IPS-18a (cell line): ENCODE measurements at regions not wholly inside any gene's neighbourhood (a gene's known extent, or its start where the extent isn't known, plus 50 kb on each side); places are given as distances from the start of the nearest gene placed in this dataset.

Experiments
- H3K27ac ChIP-seq: one replicate; pipeline ENCODE4 v1.5.1; 2013; ENCODE audit warnings: low read length
- H3K27me3 ChIP-seq: one replicate; pipeline ENCODE4 v1.6.1; 2013; ENCODE audit warnings: mild to moderate bottlenecking, low read length; ENCODE audit not compliant: control insufficient read depth, insufficient read depth
- H3K36me3 ChIP-seq: one replicate; pipeline ENCODE4 v1.6.1; 2013; ENCODE audit warnings: low read depth, low read length; ENCODE audit not compliant: control insufficient read depth
- H3K4me1 ChIP-seq: one replicate; pipeline ENCODE4 v1.6.1; 2013; ENCODE audit warnings: low read depth, low read length; ENCODE audit not compliant: control insufficient read depth
- H3K4me3 ChIP-seq: one replicate; pipeline ENCODE4 v1.5.1; 2013; ENCODE audit warnings: low read length
- H3K9ac ChIP-seq: one replicate; pipeline ENCODE4 v1.6.1; 2013; ENCODE audit warnings: mild to moderate bottlenecking, low read length, moderate library complexity
- H3K9me3 ChIP-seq: one replicate; pipeline ENCODE4 v1.6.1; 2013; ENCODE audit warnings: low read depth, low read length; ENCODE audit not compliant: control insufficient read depth

DNA sequence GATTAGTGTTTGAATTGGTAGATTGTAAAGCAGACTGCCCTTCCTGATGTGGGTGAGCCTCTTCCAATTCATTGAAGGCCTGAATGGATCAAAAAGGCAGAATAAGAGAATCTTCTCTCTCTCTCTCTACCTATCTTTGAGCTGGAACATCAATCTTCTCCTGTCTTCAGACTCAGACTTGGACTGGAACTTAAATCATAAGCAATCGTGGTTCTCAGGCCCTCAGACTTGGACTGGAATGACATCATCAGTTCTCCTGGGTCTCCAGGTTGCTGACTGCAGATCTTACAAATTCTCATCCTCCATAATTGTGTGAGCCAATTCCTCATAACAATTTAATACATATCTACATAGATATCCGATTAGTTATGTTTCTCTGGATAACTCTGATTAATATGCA lies 66.8 kb downstream of the IER5 start:
- no peak overlapping the region for H3K4me3 ChIP-seq
- H3K27me3 ChIP-seq = no peaks in the 10 kb centered on the region
- H3K9ac ChIP-seq = no peak overlapping the region
- H3K4me1 ChIP-seq = peaks cover 6% of the 10 kb centered on the region
- no peaks in the 10 kb centered on the region for H3K36me3 ChIP-seq
- H3K27ac ChIP-seq = no peak overlapping the region
- H3K9me3 ChIP-seq = no peaks in the 10 kb centered on the region

DNA sequence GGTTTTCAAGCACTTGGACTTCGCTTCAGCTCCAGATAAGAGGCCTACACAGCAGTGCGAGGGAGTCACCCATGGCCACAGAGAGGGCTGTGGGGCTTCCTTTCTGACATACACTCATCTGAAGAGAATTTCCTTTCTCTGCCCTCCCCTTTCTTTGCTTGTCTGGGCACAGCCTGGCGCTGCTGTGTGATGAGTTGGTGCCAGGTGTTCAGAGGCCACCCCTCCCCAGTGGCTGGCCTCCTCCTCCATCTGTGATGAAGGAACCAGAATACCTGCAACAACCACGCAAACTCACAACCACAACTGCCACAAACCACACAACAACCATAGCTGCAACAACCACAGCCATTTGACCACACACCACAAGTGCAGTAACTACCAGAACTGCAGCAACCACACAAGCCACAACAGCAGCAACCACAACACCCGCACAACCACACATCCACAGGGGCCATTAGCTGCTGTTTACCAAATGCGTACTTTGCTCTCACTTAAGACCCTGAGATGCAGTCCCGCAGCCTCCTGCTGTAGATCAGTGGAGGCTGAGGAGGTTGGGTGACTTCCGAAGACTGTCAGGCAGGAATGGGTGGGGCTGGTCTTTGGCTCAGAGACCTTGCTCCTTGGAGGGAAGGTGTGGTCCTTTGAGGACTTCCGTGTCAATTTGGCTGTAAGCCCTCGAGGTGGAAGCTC lies 71.1 kb downstream of the IER5 start:
- Histone ChIP-seq H3K4me1 (no peaks in the 10 kb centered on the region), H3K27me3 (no peaks in the 10 kb centered on the region), H3K4me3 (no peak overlapping the region), H3K9ac (no peak overlapping the region), H3K9me3 (peaks cover 3% of the 10 kb centered on the region), H3K27ac (no peak overlapping the region), H3K36me3 (no peaks in the 10 kb centered on the region)

DNA sequence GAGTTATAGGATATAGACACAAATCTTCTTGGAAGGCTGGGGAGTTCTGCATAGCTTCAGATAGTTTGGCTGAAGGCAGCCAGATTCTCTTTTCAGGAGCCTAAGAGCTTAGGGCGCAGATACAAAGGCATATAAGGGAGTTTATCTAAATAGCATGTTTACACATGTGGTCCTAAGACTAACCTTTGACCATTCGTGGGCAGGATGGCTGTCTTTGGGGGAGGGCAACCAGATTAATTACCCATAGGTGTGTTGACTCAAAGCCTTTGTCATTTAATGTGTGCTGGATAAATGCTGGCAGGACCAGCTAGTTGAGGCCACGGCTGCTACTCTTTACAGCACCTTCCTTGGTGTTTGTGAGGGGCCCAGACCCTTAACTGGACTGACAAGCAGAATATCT lies 71.8 kb downstream of the IER5 start:
- Histone ChIP-seq H3K9me3 (peaks cover 3% of the 10 kb centered on the region), H3K9ac (no peak overlapping the region), H3K4me3 (no peak overlapping the region), H3K27me3 (no peaks in the 10 kb centered on the region), H3K36me3 (no peaks in the 10 kb centered on the region), H3K4me1 (no peaks in the 10 kb centered on the region), H3K27ac (no peak overlapping the region)

DNA sequence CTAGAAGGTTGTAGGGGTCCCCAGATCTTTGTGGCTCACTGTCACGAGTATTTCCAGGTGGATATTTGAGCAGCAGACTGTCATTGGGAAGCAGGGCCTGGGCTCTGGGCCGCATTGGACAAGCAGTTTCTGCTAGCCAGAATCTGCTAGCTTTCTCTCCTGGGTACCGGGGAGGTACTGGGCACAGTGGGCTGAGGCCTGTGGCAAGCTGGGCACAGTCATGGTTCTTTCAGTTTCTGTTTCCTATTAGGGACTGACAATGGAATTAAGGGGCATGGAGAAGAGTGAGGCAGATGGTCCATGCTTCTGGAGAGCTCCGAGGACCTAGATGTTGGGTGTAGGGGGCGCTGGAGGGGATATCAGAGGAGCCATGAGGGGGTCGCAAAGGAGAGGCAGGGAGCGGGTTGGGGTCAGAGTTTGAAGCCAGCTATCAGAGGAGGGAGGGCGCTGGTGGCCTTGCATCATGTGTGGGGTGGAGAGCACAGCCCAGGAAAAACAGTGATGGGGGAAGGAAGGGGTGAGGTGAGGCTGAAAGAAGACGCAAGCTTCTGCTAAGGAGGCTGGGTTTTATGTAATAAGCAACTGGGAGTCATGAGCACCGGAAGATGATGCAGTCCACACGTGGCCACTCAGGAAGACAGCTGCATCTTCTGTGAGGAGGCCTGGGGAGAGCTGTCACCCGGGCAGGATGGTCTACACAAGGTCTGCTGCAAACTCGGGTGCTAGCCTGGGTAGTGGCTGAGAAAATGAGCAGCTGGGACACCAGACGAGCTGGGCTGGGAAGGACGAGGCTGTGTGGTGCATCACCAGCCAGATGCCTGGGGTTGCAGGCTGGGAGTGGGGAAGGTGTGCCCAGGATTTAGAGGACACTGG lies 72.7 kb downstream of the IER5 start:
- Histone ChIP-seq H3K36me3 (no peaks in the 10 kb centered on the region), H3K27me3 (no peaks in the 10 kb centered on the region), H3K9ac (no peak overlapping the region), H3K9me3 (peaks cover 3% of the 10 kb centered on the region), H3K4me1 (peaks cover under 1% of the 10 kb centered on the region), H3K27ac (no peak overlapping the region), H3K4me3 (no peak overlapping the region)

DNA sequence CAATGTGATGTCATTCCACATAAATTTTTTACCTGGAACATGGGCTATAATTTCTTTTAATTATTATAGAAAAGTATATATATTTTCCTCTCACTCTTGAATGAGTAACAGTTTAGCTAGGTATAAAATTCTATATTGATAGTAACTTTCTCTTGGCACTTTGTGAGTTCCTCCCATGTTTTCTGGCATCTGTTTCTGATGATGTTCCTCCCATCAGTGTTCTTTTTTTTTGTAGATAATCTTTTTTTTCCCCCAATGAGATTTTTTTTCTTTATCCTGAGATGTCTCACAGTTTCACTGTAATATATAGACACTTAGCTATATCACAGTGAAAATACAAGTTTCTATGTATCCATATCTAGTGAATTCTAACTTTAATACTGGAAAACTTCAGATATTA lies 75.2 kb downstream of the IER5 start:
- H3K27ac ChIP-seq = no peak overlapping the region
- no peaks in the 10 kb centered on the region for H3K36me3 ChIP-seq
- no peak overlapping the region for H3K4me3 ChIP-seq
- peaks cover 3% of the 10 kb centered on the region for H3K9me3 ChIP-seq
- no peaks in the 10 kb centered on the region for H3K27me3 ChIP-seq
- H3K4me1 ChIP-seq = peaks cover 3% of the 10 kb centered on the region
- no peak overlapping the region for H3K9ac ChIP-seq

DNA sequence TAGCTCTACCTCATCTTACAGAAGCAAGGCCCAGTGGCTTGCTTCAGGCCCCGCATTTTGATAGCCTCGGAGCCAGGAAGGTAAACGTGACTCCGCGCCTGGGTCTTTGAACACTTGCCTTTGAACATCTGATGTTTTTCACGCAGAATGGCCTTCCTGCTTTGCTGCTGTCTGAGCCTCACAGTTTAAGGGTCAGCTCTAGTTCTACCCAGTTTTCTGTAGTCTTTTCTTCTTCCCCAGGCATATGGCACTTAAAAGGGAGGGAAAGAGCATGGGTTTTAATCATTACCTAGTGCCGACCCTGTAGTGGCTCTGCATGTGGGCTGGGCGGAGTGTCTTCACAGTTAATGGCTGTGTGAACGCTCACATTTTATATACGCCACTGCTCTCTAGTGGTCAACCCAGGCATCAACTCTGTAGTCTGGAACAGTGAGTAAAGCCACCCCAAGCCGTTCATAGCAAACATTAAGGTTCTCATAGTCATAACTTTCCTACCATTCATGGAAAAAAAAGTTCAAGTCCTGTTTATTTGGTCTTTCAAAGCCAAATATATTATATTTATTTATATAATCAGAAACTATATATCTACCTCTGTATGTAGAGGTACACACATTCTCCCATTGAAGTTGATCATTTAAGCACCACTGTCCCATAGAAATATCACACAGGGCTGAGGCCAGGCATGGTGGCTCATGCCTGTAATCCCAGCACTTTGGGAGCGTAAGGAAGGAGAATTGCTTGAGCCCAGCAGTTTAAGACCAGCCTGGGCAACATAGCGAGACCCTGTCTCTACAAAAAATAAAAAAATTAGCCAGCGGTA lies 78.1 kb downstream of the IER5 start:
- no peak overlapping the region for H3K27ac ChIP-seq
- no peaks in the 10 kb centered on the region for H3K27me3 ChIP-seq
- H3K36me3 ChIP-seq = no peaks in the 10 kb centered on the region
- H3K4me3 ChIP-seq = no peak overlapping the region
- peaks cover 3% of the 10 kb centered on the region for H3K4me1 ChIP-seq
- peaks cover 3% of the 10 kb centered on the region for H3K9me3 ChIP-seq
- no peak overlapping the region for H3K9ac ChIP-seq

DNA sequence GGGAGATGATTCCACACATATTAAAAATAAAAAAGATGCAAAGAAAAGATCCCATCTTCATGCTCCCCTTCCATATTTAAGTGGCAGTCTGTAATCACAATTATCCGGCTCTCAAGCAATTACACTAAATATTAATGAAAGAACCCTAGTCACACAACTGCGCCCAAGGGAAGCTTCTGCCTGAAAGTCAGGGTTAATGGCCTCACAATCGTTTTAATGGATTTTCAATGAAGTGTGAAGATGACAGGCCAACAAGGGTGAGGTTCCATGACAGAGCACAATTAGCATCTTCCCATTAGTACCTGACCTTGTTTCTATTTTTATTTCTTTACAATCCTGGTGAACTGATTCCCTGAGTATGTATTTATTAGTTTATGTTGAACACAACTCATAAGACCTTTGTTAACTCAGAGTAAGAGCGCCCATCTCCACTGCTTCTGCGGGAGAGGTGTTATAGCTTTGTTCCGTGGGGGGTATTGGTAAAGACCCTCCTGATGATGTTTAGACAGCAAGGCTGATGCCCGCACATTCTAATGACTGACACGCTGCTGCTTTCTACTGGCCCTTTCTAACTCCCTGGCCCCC lies 80.9 kb downstream of the IER5 start:
- Histone ChIP-seq H3K4me3 (no peak overlapping the region), H3K9ac (no peak overlapping the region), H3K4me1 (peaks cover 3% of the 10 kb centered on the region), H3K36me3 (no peaks in the 10 kb centered on the region), H3K9me3 (no peaks in the 10 kb centered on the region), H3K27ac (no peak overlapping the region), H3K27me3 (no peaks in the 10 kb centered on the region)

DNA sequence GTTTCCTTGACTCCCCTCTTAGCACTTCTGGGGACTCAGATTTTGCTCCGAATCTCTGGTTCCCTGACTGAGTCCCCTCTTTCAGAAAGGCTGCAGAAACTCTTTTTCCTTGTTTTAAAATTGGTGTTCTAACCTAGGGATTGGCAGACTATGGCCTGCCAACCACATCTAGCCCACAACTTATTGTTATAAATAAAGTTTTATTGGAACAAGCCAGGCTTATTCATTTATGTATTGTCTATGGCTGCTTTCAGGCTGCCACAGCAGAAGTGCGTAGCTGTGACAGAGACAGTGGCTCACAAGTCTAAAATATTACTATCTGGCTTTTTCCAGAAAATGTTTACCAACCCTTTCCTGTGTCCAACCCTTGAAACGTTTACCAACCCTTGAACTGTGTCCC lies 81.7 kb downstream of the IER5 start:
- no peaks in the 10 kb centered on the region for H3K27me3 ChIP-seq
- peaks cover 3% of the 10 kb centered on the region for H3K4me1 ChIP-seq
- no peaks in the 10 kb centered on the region for H3K9me3 ChIP-seq

DNA sequence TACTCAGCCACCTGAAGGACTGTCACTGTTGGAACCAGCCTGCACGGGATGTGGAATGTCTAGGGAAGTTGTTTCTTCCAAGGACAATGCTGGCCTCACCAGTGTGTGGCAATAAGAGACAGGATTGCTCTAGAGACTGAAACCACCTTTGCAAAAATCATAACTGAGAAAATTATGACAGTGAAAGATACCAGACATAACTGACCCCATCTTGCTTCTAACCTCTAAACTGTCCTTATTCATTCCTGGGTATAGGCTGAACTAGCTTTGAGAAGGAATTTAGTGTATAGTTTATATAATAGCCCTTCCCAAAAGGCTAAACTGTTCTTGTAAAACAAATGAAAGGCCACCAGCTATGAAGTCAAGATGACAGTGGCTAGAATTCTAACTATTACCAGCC lies 83.6 kb downstream of the IER5 start:
- H3K4me1 ChIP-seq = peaks cover 2% of the 10 kb centered on the region
- no peak overlapping the region for H3K9ac ChIP-seq
- no peak overlapping the region for H3K4me3 ChIP-seq
- no peaks in the 10 kb centered on the region for H3K36me3 ChIP-seq
- H3K9me3 ChIP-seq = no peaks in the 10 kb centered on the region
- H3K27me3 ChIP-seq = no peaks in the 10 kb centered on the region
- no peak overlapping the region for H3K27ac ChIP-seq

More for the DNA sequence above, 81.7 kb downstream of the IER5 start:
- no peak overlapping the region for H3K9ac ChIP-seq
- H3K4me3 ChIP-seq = no peak overlapping the region
- no peak overlapping the region for H3K27ac ChIP-seq
- H3K36me3 ChIP-seq = no peaks in the 10 kb centered on the region

DNA sequence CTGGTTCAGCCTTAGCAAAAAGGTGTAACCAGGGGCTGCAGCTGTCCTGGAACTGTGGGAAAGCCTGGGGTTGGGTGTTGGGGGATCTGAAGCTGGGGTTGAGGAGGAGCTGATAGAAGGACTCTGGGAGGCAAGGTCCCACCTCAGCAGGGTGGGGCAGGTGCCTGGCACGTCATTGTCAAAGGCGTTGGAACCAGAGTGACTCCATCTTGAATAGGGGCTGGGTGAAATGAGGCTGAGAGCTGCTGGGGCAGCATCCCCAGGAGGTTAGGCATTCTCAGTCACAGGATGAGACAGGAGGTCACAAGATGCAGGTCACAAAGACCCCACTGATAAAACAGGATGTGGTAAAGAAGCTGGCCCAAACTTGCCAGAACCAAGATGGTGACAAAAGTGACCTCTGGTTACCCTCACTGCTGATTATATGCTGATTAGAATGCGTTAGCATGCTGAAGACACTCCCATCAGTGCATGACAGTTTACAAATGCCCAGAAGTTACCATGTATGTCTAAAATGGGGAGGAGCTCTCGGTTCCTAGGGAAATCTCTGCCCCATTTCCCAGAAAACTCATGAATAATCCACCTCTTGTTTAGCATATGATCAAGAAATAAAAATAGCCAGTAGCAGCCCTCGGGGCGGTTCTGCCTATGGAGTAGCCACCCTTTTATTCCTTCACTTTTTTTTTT lies 85.4 kb downstream of the IER5 start:
- Histone ChIP-seq H3K9me3 (no peaks in the 10 kb centered on the region), H3K9ac (no peak overlapping the region), H3K36me3 (no peaks in the 10 kb centered on the region), H3K4me1 (peaks cover 4% of the 10 kb centered on the region), H3K27ac (no peak overlapping the region), H3K4me3 (no peak overlapping the region), H3K27me3 (no peaks in the 10 kb centered on the region)

DNA sequence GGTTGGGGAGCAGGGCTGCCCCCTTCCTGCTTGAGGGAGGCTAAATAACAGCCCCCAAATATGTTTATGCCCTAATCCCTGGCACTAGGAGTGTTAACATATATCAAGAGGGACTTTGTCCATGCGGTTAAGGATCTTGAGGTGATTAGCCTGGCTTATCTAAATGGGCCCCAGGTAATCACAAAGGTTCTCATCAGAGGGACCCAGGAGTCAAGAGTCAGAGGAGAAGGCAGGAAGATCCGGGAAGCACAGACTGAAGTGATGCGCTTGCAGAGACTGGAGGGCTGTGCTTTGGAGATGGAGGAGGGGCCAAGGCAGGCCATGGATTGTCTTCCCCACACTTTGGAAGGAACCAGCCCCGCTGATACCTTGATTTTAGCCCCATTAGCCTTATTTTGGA lies 86.4 kb downstream of the IER5 start:
- no peaks in the 10 kb centered on the region for H3K27me3 ChIP-seq
- H3K9me3 ChIP-seq = no peaks in the 10 kb centered on the region
- H3K9ac ChIP-seq = no peak overlapping the region
- H3K4me1 ChIP-seq = peaks cover 10% of the 10 kb centered on the region
- H3K27ac ChIP-seq = no peak overlapping the region
- H3K4me3 ChIP-seq = no peak overlapping the region
- no peaks in the 10 kb centered on the region for H3K36me3 ChIP-seq
